Vagina (tissue), 2 donors: ENCODE measurements at regions not wholly inside any gene's neighbourhood (a gene's known extent, or its start where the extent isn't known, plus 50 kb on each side); places are given as distances from the start of the nearest gene placed in this dataset.

Source experiments
- POLR2A ChIP-seq, 2 donors: fragments of 450-650 bp; IDR thresholded peaks; one replicate each; pipeline ENCODE4 v1.6.1; 2017; ENCODE audit warnings: antibody characterized with exemption in 2 of 2, mild to moderate bottlenecking in 2 of 2, moderate library complexity in 2 of 2
- POLR2AphosphoS5 ChIP-seq, 2 donors: sonication (generic); formaldehyde crosslinking; IDR thresholded peaks; one replicate each; pipeline ENCODE4 v1.9.0; 2017; ENCODE audit warnings: antibody characterized with exemption in 2 of 2, mild to moderate bottlenecking in 2 of 2, low read depth in 1 of 2; ENCODE audit not compliant: insufficient read depth in 1 of 2
- TF ChIP-seq, protein P1 (sequence below), 3 experiments: fragments of 450-650 bp in 2 of 3; fragments of 200-600 bp in 1 of 3; sonication (generic) in 1 of 3; IDR thresholded peaks; one replicate each; pipeline ENCODE4 v1.5.1; 2017 to 2019; ENCODE audit warnings: antibody characterized with exemption in 3 of 3, mild to moderate bottlenecking in 2 of 3, moderate library complexity in 2 of 3

DNA sequence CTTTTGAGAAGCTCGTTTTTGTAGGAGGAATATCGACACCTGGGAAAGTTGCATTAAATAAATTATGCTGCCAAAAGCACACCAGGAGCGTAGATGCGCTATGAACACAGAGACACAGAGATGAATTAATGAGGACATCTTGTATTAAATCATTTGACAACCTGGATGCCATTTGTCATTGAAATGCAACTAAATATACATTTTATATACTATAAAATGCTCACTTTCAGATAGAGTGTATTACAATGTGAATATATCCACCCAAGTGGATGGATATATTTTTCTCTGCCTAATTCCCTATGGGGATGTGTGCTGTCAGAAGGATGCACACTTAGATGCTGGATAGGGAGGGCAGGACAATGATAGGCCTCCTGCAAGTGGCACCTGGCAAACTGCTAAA is 426.2 kb downstream of the RIT2 start:
- TF ChIP-seq, protein P1, sequence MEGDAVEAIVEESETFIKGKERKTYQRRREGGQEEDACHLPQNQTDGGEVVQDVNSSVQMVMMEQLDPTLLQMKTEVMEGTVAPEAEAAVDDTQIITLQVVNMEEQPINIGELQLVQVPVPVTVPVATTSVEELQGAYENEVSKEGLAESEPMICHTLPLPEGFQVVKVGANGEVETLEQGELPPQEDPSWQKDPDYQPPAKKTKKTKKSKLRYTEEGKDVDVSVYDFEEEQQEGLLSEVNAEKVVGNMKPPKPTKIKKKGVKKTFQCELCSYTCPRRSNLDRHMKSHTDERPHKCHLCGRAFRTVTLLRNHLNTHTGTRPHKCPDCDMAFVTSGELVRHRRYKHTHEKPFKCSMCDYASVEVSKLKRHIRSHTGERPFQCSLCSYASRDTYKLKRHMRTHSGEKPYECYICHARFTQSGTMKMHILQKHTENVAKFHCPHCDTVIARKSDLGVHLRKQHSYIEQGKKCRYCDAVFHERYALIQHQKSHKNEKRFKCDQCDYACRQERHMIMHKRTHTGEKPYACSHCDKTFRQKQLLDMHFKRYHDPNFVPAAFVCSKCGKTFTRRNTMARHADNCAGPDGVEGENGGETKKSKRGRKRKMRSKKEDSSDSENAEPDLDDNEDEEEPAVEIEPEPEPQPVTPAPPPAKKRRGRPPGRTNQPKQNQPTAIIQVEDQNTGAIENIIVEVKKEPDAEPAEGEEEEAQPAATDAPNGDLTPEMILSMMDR (IDR thresholded peaks at IDR 0.05), result no peak
- TF ChIP-seq POLR2AphosphoS5 (IDR thresholded peaks at IDR 0.05; ENCODE audit: insufficient read depth in 1 of 2, low read depth in 1 of 2), result no peak
- TF ChIP-seq POLR2A (IDR thresholded peaks at IDR 0.05), result no peak
